ENCODE measurements at regions not wholly inside any gene's neighbourhood (a gene's known extent, or its start where the extent isn't known, plus 50 kb on each side); places are given as distances from the start of the nearest gene placed in this dataset.

GRCh38 chr6:150537491-150537890 is 62.2 kb upstream of the PLEKHG1 start:
- no peak overlapping the region for H3K4me3 ChIP-seq
- ATAC-seq (ENCODE audit: insufficient number of reproducible peaks, low FRiP score, low read depth) (no peak), DNase-seq (ENCODE audit: low spot score) (no peak)
- no peaks in the 10 kb centered on the region for H3K27me3 ChIP-seq (replicated peaks; ENCODE audit: insufficient read depth)
- H3K27ac ChIP-seq: no peak overlapping the region
- TF ChIP-seq CTCF (IDR thresholded peaks at IDR 0.05): no peak
- no peaks in the 10 kb centered on the region for H3K36me3 ChIP-seq
- peaks cover 0 to 3% of the 10 kb centered on the region in 2 donors for H3K4me1 ChIP-seq (ENCODE audit: control insufficient read depth in 1 of 2, low read depth in 2 of 2)
- H3K9me3 ChIP-seq: no peaks in the 10 kb centered on the region

- ATAC-seq (ENCODE audit: insufficient number of reproducible peaks, low FRiP score, low read depth) (no peak), DNase-seq (ENCODE audit: low spot score) (no peak)
- no peak overlapping the region for H3K4me3 ChIP-seq
Observed at GRCh38 chr6:150537893-150538292, 61.8 kb upstream of the PLEKHG1 start.

GRCh38 chr6:150539111-150539510 is 60.6 kb upstream of the PLEKHG1 start:
- no peak for DNase-seq (ENCODE audit: low spot score)
- Histone ChIP-seq H3K27ac (no peak overlapping the region), H3K27me3 (replicated peaks; ENCODE audit: insufficient read depth) (no peaks in the 10 kb centered on the region), H3K36me3 (no peaks in the 10 kb centered on the region), H3K9me3 (no peaks in the 10 kb centered on the region), H3K4me3 (no peak overlapping the region), H3K4me1 (ENCODE audit: control insufficient read depth in 1 of 2, low read depth in 2 of 2) (no peaks in the 10 kb centered on the region)
- no peak for TF ChIP-seq CTCF (IDR thresholded peaks at IDR 0.05)
- no peak for ATAC-seq (ENCODE audit: insufficient number of reproducible peaks, low FRiP score, low read depth)

More at GRCh38 chr6:150537893-150538292, 61.8 kb upstream of the PLEKHG1 start:
- H3K27ac ChIP-seq: no peak overlapping the region
- no peaks in the 10 kb centered on the region for H3K4me1 ChIP-seq (ENCODE audit: control insufficient read depth in 1 of 2, low read depth in 2 of 2)
- no peaks in the 10 kb centered on the region for H3K36me3 ChIP-seq
- H3K27me3 ChIP-seq (replicated peaks; ENCODE audit: insufficient read depth): no peaks in the 10 kb centered on the region
- H3K9me3 ChIP-seq: no peaks in the 10 kb centered on the region
- TF ChIP-seq CTCF (IDR thresholded peaks at IDR 0.05): no peak

GRCh38 chr6:150539568-150539967 is 60.1 kb upstream of the PLEKHG1 start:
- no peaks in the 10 kb centered on the region for H3K4me1 ChIP-seq (ENCODE audit: control insufficient read depth in 1 of 2, low read depth in 2 of 2)
- no peaks in the 10 kb centered on the region for H3K9me3 ChIP-seq
- no peak for DNase-seq (ENCODE audit: low spot score)
- H3K27ac ChIP-seq: no peak overlapping the region
- TF ChIP-seq CTCF (IDR thresholded peaks at IDR 0.05): no peak
- no peak for ATAC-seq (ENCODE audit: insufficient number of reproducible peaks, low FRiP score, low read depth)
- no peaks in the 10 kb centered on the region for H3K36me3 ChIP-seq
- H3K4me3 ChIP-seq: no peak overlapping the region
- no peaks in the 10 kb centered on the region for H3K27me3 ChIP-seq (replicated peaks; ENCODE audit: insufficient read depth)

- Histone ChIP-seq H3K9me3 (no peaks in the 10 kb centered on the region), H3K4me3 (no peak overlapping the region), H3K4me1 (ENCODE audit: control insufficient read depth in 1 of 2, low read depth in 2 of 2) (no peaks in the 10 kb centered on the region), H3K27ac (no peak overlapping the region), H3K27me3 (replicated peaks; ENCODE audit: insufficient read depth) (no peaks in the 10 kb centered on the region), H3K36me3 (no peaks in the 10 kb centered on the region)
- DNase-seq (ENCODE audit: low spot score): no peak
- no peak for TF ChIP-seq CTCF (IDR thresholded peaks at IDR 0.05)
- no peak for ATAC-seq (ENCODE audit: insufficient number of reproducible peaks, low FRiP score, low read depth)
Observed at GRCh38 chr6:150541576-150541975, 58.1 kb upstream of the PLEKHG1 start.
